Right lobe of liver (tissue), 6 donors: ENCODE measurements at regions not wholly inside any gene's neighbourhood (a gene's known extent, or its start where the extent isn't known, plus 50 kb on each side); places are given as distances from the start of the nearest gene placed in this dataset.

Experiments used
- ATAC-seq, 4 donors: fragments of 200-7000 bp; cut with Tn5 transposase; one replicate each; pipeline ENCODE4 v1.9.1; 2020; ENCODE audit warnings: mild to moderate bottlenecking in 4 of 4, moderate library complexity in 4 of 4
- DNase-seq, 3 donors: peaks; one replicate each; pipeline ENCODE4 v3.0.0-alpha.2; 2020
- H3K27ac ChIP-seq, 3 donors: fragments of 200-600 bp; one replicate each; pipeline ENCODE4 v1.8.0; 2022
- H3K27me3 ChIP-seq, 2 donors: fragments of 200-600 bp; one replicate each; pipeline ENCODE4 v1.8.0; 2022
- H3K36me3 ChIP-seq, 4 donors: fragments of 200-600 bp; sonication (generic) in 1 of 4; one replicate each; pipeline versions ENCODE4 v1.5.1 to v1.8.0; 2017 to 2022; ENCODE audit warnings: control low read depth in 1 of 4
- H3K4me1 ChIP-seq, 4 donors: fragments of 200-600 bp; sonication (generic) in 1 of 4; one replicate each; pipeline versions ENCODE4 v1.5.1 to v1.8.0; 2017 to 2022; ENCODE audit warnings: control low read depth in 1 of 4
- H3K4me3 ChIP-seq, 3 donors: fragments of 200-600 bp; one replicate each; pipeline ENCODE4 v1.8.0; 2022
- H3K9me3 ChIP-seq, 4 donors: fragments of 200-600 bp; sonication (generic) in 1 of 4; one replicate each; pipeline versions ENCODE4 v1.5.1 to v1.8.0; 2017 to 2022; ENCODE audit warnings: control low read depth in 1 of 4
- CTCF ChIP-seq, 4 donors: fragments of 200-600 bp in 3 of 4; fragments of 450-650 bp in 1 of 4; IDR thresholded peaks; one replicate each; pipeline versions ENCODE4 v1.5.1 to v1.8.0; 2016 to 2022; ENCODE audit warnings: antibody characterized with exemption in 4 of 4, mild to moderate bottlenecking in 2 of 4
- POLR2A ChIP-seq: fragments of 450-650 bp; IDR thresholded peaks from one replicate; pipeline ENCODE4 v1.6.1; 2017; ENCODE audit warnings: antibody characterized with exemption, mild to moderate bottlenecking
- WGBS: methylation state at CpG from one replicate; pipeline ENCODE4 v1.1.6; 2018; ENCODE audit warnings: low coverage, low lambda C conversion rate; ENCODE audit not compliant: insufficient coverage; ENCODE audit errors: missing lambda C conversion rate; 5-methylcytosine and 5-hydroxymethylcytosine counted together
- intact Hi-C, 2 donors: fragments of 100-400 bp; cut with DNase I; formaldehyde crosslinking; loops; one replicate each; pipeline versions ENCODE4 v1.11.2 to v1.14.1; 2022
- donor health status: DM: no; HTN: yes; CAD: no.
- donor health status: DM: no; HTN: no; CAD: no.
- donor health status: DM: no; HTN: no; CAD: no.
- donor health status: DM: no; HTN: yes; CAD: no.
- donor health status: DM: no; HTN: yes; CAD: no.

- no peaks in the 10 kb centered on the region for H3K36me3 ChIP-seq
- H3K27ac ChIP-seq: no peak overlapping the region
- no peaks in the 10 kb centered on the region for H3K27me3 ChIP-seq
- H3K9me3 ChIP-seq: no peaks in the 10 kb centered on the region
- ATAC-seq: no peak
- intact Hi-C loops: no loop called here
- TF ChIP-seq POLR2A (no peak), CTCF (IDR thresholded peaks at IDR 0.05) (no peak)
- H3K4me3 ChIP-seq: no peak overlapping the region
- H3K4me1 ChIP-seq: no peaks in the 10 kb centered on the region
- no peak for DNase-seq
- 54% methylated on average over 4 of the region's 4 CpGs for WGBS
Measured at GRCh38 chr12:41683513-41684240, 461.0 kb downstream of the GXYLT1 start.

GRCh38 chr12:41683023-41683422 lies 461.7 kb downstream of the GXYLT1 start:
- 89% methylated on average over 2 of the region's 2 CpGs for WGBS
- Histone ChIP-seq H3K9me3 (no peaks in the 10 kb centered on the region), H3K36me3 (no peaks in the 10 kb centered on the region), H3K4me1 (no peaks in the 10 kb centered on the region), H3K27ac (no peak overlapping the region), H3K4me3 (no peak overlapping the region), H3K27me3 (no peaks in the 10 kb centered on the region)
- intact Hi-C loops: no loop called here
- TF ChIP-seq CTCF (IDR thresholded peaks at IDR 0.05) (no peak), POLR2A (no peak)
- no peak for ATAC-seq
- no peak for DNase-seq

GRCh38 chr12:41681898-41682297 lies 462.8 kb downstream of the GXYLT1 start:
- DNase-seq: no peak
- TF ChIP-seq POLR2A (no peak), CTCF (IDR thresholded peaks at IDR 0.05) (no peak)
- intact Hi-C loops: no loop called here
- Histone ChIP-seq H3K27me3 (no peaks in the 10 kb centered on the region), H3K4me3 (no peak overlapping the region), H3K4me1 (no peaks in the 10 kb centered on the region), H3K9me3 (no peaks in the 10 kb centered on the region), H3K36me3 (no peaks in the 10 kb centered on the region), H3K27ac (no peak overlapping the region)
- ATAC-seq: no peak
- WGBS: 40% methylated on average over 2 of the region's 3 CpGs

GRCh38 chr12:41680155-41680554 lies 464.5 kb downstream of the GXYLT1 start:
- Histone ChIP-seq H3K27me3 (no peaks in the 10 kb centered on the region), H3K4me1 (no peaks in the 10 kb centered on the region), H3K4me3 (no peak overlapping the region), H3K9me3 (no peaks in the 10 kb centered on the region), H3K36me3 (no peaks in the 10 kb centered on the region), H3K27ac (no peak overlapping the region)
- TF ChIP-seq CTCF (IDR thresholded peaks at IDR 0.05) (no peak), POLR2A (no peak)
- intact Hi-C loops: no loop called here
- no peak for DNase-seq
- ATAC-seq: peak in 1 of 4 donors; percentile 76
- WGBS: 13% methylated on average over 1 of the region's 1 CpG
